GM12878 (cell line): ENCODE measurements at regions not wholly inside any gene's neighbourhood (a gene's known extent, or its start where the extent isn't known, plus 50 kb on each side); places are given as distances from the start of the nearest gene placed in this dataset.

ENCODE experiments used
- ATAC-seq: fragments of 200-7000 bp; cut with Tn5 transposase; 3 replicates; pipeline ENCODE4 v1.9.1; 2020; ENCODE audit warnings: mild to moderate bottlenecking, moderate library complexity
- BruUV-seq: library from RNA; stranded (reverse); fragments of 400-500 nt; replicated peaks from 2 replicates; lab custom pipeline; 2021; lab: Mats Ljungman, UMichigan
- CTCF ChIA-PET: fragments of 300-600 bp; sonication (Branson Sonifier 250); formaldehyde crosslinking; extraction: SDS; loops from one replicate; lab custom pipeline; 2021; ENCODE audit warnings: inconsistent platforms; lab: Yijun Ruan, JAX
- POLR2A ChIA-PET: fragments of 350-600 bp; formaldehyde crosslinking; extraction: SDS; loops from one replicate; lab custom pipeline; 2021; ENCODE audit warnings: inconsistent platforms; lab: Charles Lee
- RAD21 ChIA-PET: fragments of 300-600 bp; sonication (Branson Sonifier 250); formaldehyde crosslinking; loops from one replicate; lab custom pipeline; 2023; ENCODE audit warnings: antibody characterized with exemption; ENCODE audit not compliant: unreplicated experiment; lab: Charles Lee
- SMC1A ChIA-PET: fragments of 300-600 bp; sonication (Branson Sonifier 250); formaldehyde crosslinking; loops from one replicate; lab custom pipeline; 2023; ENCODE audit not compliant: unreplicated experiment, uncharacterized antibody; lab: Charles Lee
- DNase-seq: peaks from one replicate; pipeline ENCODE4 v3.0.0-alpha.2; 2011; ENCODE audit warnings: low read depth, low spot score
- FAIRE-seq: peaks from 3 replicates; lab custom pipeline; 2011; peaks lifted over from hg19 to GRCh38; lab: Jason Lieb, UNC
- H2AFZ ChIP-seq: 2 replicates; pipeline ENCODE4 v1.6.0; 2011; ENCODE audit warnings: low read depth, low read length, control low read depth; ENCODE audit not compliant: control insufficient read depth
- H3K27ac ChIP-seq: 2 replicates; pipeline ENCODE4 v1.5.1; 2011; ENCODE audit warnings: control low read depth; ENCODE audit not compliant: control insufficient read depth, insufficient read depth
- H3K27me3 ChIP-seq, 2 experiments: replicated peaks in 1 of 2; 2 replicates each; pipeline versions ENCODE4 v1.6.0 to v1.6.1; 2011; ENCODE audit warnings: low read length in 1 of 2; ENCODE audit not compliant: control insufficient read depth in 2 of 2, insufficient read depth in 2 of 2
- H3K36me3 ChIP-seq, 2 experiments: 2 replicates each; pipeline ENCODE4 v1.5.1; 2011; ENCODE audit warnings: low read length in 1 of 2; ENCODE audit not compliant: control insufficient read depth in 2 of 2, insufficient read depth in 2 of 2
- H3K4me1 ChIP-seq: 2 replicates; pipeline ENCODE4 v1.6.1; 2011; ENCODE audit warnings: mild to moderate bottlenecking, low read length, moderate library complexity, mixed read lengths; ENCODE audit not compliant: control insufficient read depth, insufficient read depth
- H3K4me2 ChIP-seq: 2 replicates; pipeline ENCODE4 v1.6.0; 2011; ENCODE audit warnings: control low read depth; ENCODE audit not compliant: control insufficient read depth, insufficient read depth
- H3K4me3 ChIP-seq: fragments of 200-600 bp; sonication (generic); 2 replicates; pipeline ENCODE4 v1.5.1; 2016
- H3K79me2 ChIP-seq: 2 replicates; pipeline ENCODE4 v1.6.0; 2011; ENCODE audit warnings: low read length; ENCODE audit not compliant: control insufficient read depth, insufficient read depth
- H3K9ac ChIP-seq: 2 replicates; pipeline ENCODE4 v1.8.0; 2011; ENCODE audit warnings: low read length, control low read depth, mixed read lengths; ENCODE audit not compliant: control insufficient read depth, insufficient read depth
- H3K9me3 ChIP-seq: replicated peaks from 3 replicates; pipeline ENCODE4 v1.5.1; 2011; ENCODE audit warnings: mild to moderate bottlenecking, low read length; ENCODE audit not compliant: control insufficient read depth, insufficient read depth
- H4K20me1 ChIP-seq: 2 replicates; pipeline ENCODE4 v1.6.0; 2011; ENCODE audit not compliant: control insufficient read depth, insufficient read depth
- CHD1 ChIP-seq: IDR thresholded peaks from 2 replicates; pipeline ENCODE4 v1.6.1; 2012; ENCODE audit warnings: low read depth, low read length, improper control_type of control experiment
- ESRRA ChIP-seq: IDR thresholded peaks from 2 replicates; pipeline ENCODE4 v1.6.1; 2012; ENCODE audit warnings: mild to moderate bottlenecking, low read length, improper control_type of control experiment
- IKZF2 ChIP-seq, 2 experiments: fragments of 450-650 bp; IDR thresholded peaks; 2 replicates each; pipeline ENCODE4 v1.6.1; 2017; ENCODE audit warnings: mild to moderate bottlenecking in 2 of 2, moderate library complexity in 2 of 2
- NFYB ChIP-seq: IDR thresholded peaks from 2 replicates; pipeline ENCODE4 v1.6.1; 2011; ENCODE audit warnings: low read depth, mild to moderate bottlenecking, low read length, improper control_type of control experiment, moderate library complexity; ENCODE audit not compliant: insufficient read depth
- RB1 ChIP-seq: fragments of 450-650 bp; formaldehyde crosslinking; IDR thresholded peaks from 2 replicates; pipeline ENCODE4 v1.6.1; 2017; ENCODE audit warnings: mild to moderate bottlenecking, borderline replicate concordance
- REST ChIP-seq: IDR thresholded peaks from 2 replicates; pipeline ENCODE4 v1.6.1; 2012; ENCODE audit warnings: mild to moderate bottlenecking, low read depth, low read length
- SMAD1 ChIP-seq: fragments of 450-650 bp; IDR thresholded peaks from 2 replicates; pipeline ENCODE4 v1.6.1; 2018; ENCODE audit warnings: mild to moderate bottlenecking, low read depth; ENCODE audit not compliant: partially characterized antibody
- SREBF2 ChIP-seq: IDR thresholded peaks from 2 replicates; pipeline ENCODE4 v1.6.1; 2012; ENCODE audit warnings: mild to moderate bottlenecking, low read length
- ZBTB11 ChIP-seq: fragments of 450-650 bp; formaldehyde crosslinking; IDR thresholded peaks from 2 replicates; pipeline ENCODE4 v1.5.0; 2022; ENCODE audit warnings: mild to moderate bottlenecking, missing genetic modification characterization
- ZBTB33 ChIP-seq: fragments of 450-650 bp; IDR thresholded peaks from 2 replicates; pipeline ENCODE4 v1.6.1; 2017; ENCODE audit warnings: mild to moderate bottlenecking
- WGBS: methylation state at CpG from one replicate; pipeline ENCODE4 v1.1.6; 2016; ENCODE audit warnings: low lambda C conversion rate; ENCODE audit not compliant: insufficient replicate concordance, insufficient coverage; ENCODE audit errors: missing lambda C conversion rate; 5-methylcytosine and 5-hydroxymethylcytosine counted together
- in situ Hi-C: fragments of 300-500 bp; cut with MboI; formaldehyde crosslinking; loops from 9 replicates; pipeline ENCODE4 v1.14.3; 2018; ENCODE audit warnings: mixed read lengths
- intact Hi-C: fragments of 100-400 bp; cut with micrococcal nuclease; formaldehyde crosslinking; loops from one replicate; pipeline ENCODE4 v1.14.2; 2022; ENCODE audit not compliant: unreplicated experiment
- TF ChIP-seq, protein P1 (sequence below): fragments of 450-650 bp; IDR thresholded peaks from 2 replicates; pipeline ENCODE4 v1.6.1; 2016; ENCODE audit warnings: mild to moderate bottlenecking, moderate library complexity, borderline replicate concordance

DNA sequence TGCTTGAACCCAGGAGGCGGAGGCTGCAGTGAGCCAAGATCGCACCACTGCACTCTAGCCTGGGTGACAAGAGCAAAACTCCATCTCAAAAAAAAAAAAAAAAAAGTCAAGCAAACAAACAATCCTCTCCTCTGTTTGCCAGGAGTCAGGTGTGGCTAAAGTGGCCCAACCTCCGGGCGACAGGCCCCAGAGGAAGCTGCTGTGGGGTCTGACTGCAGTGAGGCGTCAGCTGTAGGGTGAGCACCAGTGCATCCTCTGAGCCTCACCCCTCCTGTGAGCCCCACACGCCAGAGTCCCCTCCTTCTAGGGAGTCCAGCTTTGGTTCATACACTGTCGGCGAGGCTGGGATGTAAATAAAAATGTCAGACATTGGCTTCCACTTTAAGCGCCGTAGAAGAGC is 76.5 kb upstream of the HS6ST1 start:
- Histone ChIP-seq H2AFZ (no peak overlapping the region), H4K20me1 (no peaks in the 10 kb centered on the region), H3K4me3 (no peak overlapping the region), H3K4me2 (no peak overlapping the region), H3K9ac (no peak overlapping the region), H3K79me2 (no peaks in the 10 kb centered on the region), H3K9me3 (no peaks in the 10 kb centered on the region), H3K4me1 (no peaks in the 10 kb centered on the region), H3K27ac (no peak overlapping the region), H3K27me3 (0 out of 4 replicates have a peak, but pooled peaks cover 0 to 3% of the 10 kb centered on the region in 2 experiments), H3K36me3 (no peaks in the 10 kb centered on the region)
- POLR2A ChIA-PET = no interaction called here
- CTCF ChIA-PET = no interaction called here
- 55% methylated on average over 10 of the region's 10 CpGs for WGBS
- no TSS peak for BruUV-seq
- intact Hi-C loops (no loop called here), in situ Hi-C loops (no loop called here)
- SMC1A ChIA-PET = no interaction called here
- ATAC-seq (no peak), FAIRE-seq (no peak), DNase-seq (no peak)
- RAD21 ChIA-PET = no interaction called here
- TF ChIP-seq SREBF2 = no peak
- no peak for TF ChIP-seq ESRRA
- TF ChIP-seq SMAD1 = no peak
- no peak for TF ChIP-seq CHD1
- no peak for TF ChIP-seq ZBTB11 (CRISPR knock-in tag)
- no peak for TF ChIP-seq REST
- no peak for TF ChIP-seq NFYB
- TF ChIP-seq, protein P1, sequence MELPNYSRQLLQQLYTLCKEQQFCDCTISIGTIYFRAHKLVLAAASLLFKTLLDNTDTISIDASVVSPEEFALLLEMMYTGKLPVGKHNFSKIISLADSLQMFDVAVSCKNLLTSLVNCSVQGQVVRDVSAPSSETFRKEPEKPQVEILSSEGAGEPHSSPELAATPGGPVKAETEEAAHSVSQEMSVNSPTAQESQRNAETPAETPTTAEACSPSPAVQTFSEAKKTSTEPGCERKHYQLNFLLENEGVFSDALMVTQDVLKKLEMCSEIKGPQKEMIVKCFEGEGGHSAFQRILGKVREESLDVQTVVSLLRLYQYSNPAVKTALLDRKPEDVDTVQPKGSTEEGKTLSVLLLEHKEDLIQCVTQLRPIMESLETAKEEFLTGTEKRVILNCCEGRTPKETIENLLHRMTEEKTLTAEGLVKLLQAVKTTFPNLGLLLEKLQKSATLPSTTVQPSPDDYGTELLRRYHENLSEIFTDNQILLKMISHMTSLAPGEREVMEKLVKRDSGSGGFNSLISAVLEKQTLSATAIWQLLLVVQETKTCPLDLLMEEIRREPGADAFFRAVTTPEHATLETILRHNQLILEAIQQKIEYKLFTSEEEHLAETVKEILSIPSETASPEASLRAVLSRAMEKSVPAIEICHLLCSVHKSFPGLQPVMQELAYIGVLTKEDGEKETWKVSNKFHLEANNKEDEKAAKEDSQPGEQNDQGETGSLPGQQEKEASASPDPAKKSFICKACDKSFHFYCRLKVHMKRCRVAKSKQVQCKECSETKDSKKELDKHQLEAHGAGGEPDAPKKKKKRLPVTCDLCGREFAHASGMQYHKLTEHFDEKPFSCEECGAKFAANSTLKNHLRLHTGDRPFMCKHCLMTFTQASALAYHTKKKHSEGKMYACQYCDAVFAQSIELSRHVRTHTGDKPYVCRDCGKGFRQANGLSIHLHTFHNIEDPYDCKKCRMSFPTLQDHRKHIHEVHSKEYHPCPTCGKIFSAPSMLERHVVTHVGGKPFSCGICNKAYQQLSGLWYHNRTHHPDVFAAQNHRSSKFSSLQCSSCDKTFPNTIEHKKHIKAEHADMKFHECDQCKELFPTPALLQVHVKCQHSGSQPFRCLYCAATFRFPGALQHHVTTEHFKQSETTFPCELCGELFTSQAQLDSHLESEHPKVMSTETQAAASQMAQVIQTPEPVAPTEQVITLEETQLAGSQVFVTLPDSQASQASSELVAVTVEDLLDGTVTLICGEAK = no peak
- no peak for TF ChIP-seq RB1
- no peak for TF ChIP-seq ZBTB33
- no peak for TF ChIP-seq IKZF2 (IDR thresholded peaks at IDR 0.05)
